ENCODE measurements at regions not wholly inside any gene's neighbourhood (a gene's known extent, or its start where the extent isn't known, plus 50 kb on each side); places are given as distances from the start of the nearest gene placed in this dataset.

GRCh38 chr16:85329059-85329812, 217.0 kb upstream of the CIBAR2 start:
- Histone ChIP-seq H3F3A (ENCODE audit: control insufficient read depth, insufficient read depth) (peaks cover 6% of the 10 kb centered on the region; the same call in 1 of the 2 replicates), H3K4me3 (ENCODE audit: low read length) (no peak overlapping the region), H4K20me1 (ENCODE audit: control insufficient read depth, insufficient read depth, low read depth, low read length) (no peaks in the 10 kb centered on the region), H3K27ac (ENCODE audit: low read depth, low read length) (no peak overlapping the region), H3K36me3 (ENCODE audit: control insufficient read depth, low read length) (no peaks in the 10 kb centered on the region), H3K9me3 (ENCODE audit: control insufficient read depth, insufficient read depth, low read length) (no peaks in the 10 kb centered on the region), H3K27me3 (ENCODE audit: control insufficient read depth, low read length) (peaks cover 3% of the 10 kb centered on the region; the same call in 1 of the 2 replicates), H3K9me2 (replicated peaks; ENCODE audit: control insufficient read depth, low read length) (no peaks in the 10 kb centered on the region), H3K79me2 (ENCODE audit: control insufficient read depth, low read length) (no peaks in the 10 kb centered on the region), H3K4me1 (ENCODE audit: control insufficient read depth, low read length) (peaks cover 48% of the 10 kb centered on the region), H3K4me2 (ENCODE audit: low read length) (peak overlapping the region; percentile 15; the same call in 1 of the 2 replicates)
- peak; percentile 16 for TF ChIP-seq CTCF (IDR thresholded peaks at IDR 0.05; ENCODE audit: low read depth, low read length, poor library complexity, severe bottlenecking)
- no peak for TF ChIP-seq EZH2phosphoT487 (IDR thresholded peaks at IDR 0.05; ENCODE audit: borderline replicate concordance, low read length)

GRCh38 chr16:85330006-85330693, 217.9 kb upstream of the CIBAR2 start:
- Histone ChIP-seq H3K9me2 (replicated peaks; ENCODE audit: control insufficient read depth, low read length) (no peaks in the 10 kb centered on the region), H3F3A (ENCODE audit: control insufficient read depth, insufficient read depth) (peaks cover 6% of the 10 kb centered on the region; the same call in 1 of the 2 replicates), H3K79me2 (ENCODE audit: control insufficient read depth, low read length) (no peaks in the 10 kb centered on the region), H3K27ac (ENCODE audit: low read depth, low read length) (no peak overlapping the region), H3K4me3 (ENCODE audit: low read length) (no peak overlapping the region), H4K20me1 (ENCODE audit: control insufficient read depth, insufficient read depth, low read depth, low read length) (no peaks in the 10 kb centered on the region), H3K9me3 (ENCODE audit: control insufficient read depth, insufficient read depth, low read length) (no peaks in the 10 kb centered on the region), H3K4me1 (ENCODE audit: control insufficient read depth, low read length) (peaks cover 57% of the 10 kb centered on the region), H3K27me3 (ENCODE audit: control insufficient read depth, low read length) (peaks cover 6% of the 10 kb centered on the region; the same call in 1 of the 2 replicates), H3K36me3 (ENCODE audit: control insufficient read depth, low read length) (no peaks in the 10 kb centered on the region), H3K4me2 (ENCODE audit: low read length) (peak overlapping the region; percentile 47)
- no peak for TF ChIP-seq CTCF (IDR thresholded peaks at IDR 0.05; ENCODE audit: low read depth, low read length, poor library complexity, severe bottlenecking)
- no peak for TF ChIP-seq EZH2phosphoT487 (IDR thresholded peaks at IDR 0.05; ENCODE audit: borderline replicate concordance, low read length)

DNA sequence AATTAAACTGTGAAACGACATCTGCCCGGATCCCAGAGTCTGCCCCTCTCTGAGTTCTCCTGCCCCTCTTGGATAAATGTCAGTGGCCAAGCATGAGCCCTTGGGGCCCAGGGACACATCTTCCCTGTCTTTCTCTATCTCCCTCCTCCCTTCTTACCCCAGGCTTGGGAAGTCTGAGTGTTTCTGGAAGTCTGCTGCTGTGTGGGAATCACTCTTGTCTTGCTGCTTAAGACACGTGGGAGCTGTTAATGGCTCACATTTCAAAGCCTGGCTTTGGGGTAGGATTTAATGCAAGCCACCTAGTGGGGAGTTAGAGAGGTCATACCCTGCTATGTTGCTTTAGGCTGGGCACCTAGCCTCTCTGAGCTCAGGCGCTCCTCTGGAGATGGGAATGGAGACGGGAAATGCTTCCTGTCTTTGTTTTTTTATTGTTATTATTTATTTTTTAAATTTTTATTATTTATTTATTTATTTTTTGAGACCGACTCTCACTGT, 218.5 kb upstream of the CIBAR2 start:
- Histone ChIP-seq H3F3A (ENCODE audit: control insufficient read depth, insufficient read depth) (peaks cover 6% of the 10 kb centered on the region; the same call in 1 of the 2 replicates), H3K4me2 (ENCODE audit: low read length) (peak overlapping the region; percentile 47), H3K27ac (ENCODE audit: low read depth, low read length) (no peak overlapping the region), H3K79me2 (ENCODE audit: control insufficient read depth, low read length) (no peaks in the 10 kb centered on the region), H3K9me2 (replicated peaks; ENCODE audit: control insufficient read depth, low read length) (no peaks in the 10 kb centered on the region), H3K4me1 (ENCODE audit: control insufficient read depth, low read length) (peaks cover 58% of the 10 kb centered on the region), H4K20me1 (ENCODE audit: control insufficient read depth, insufficient read depth, low read depth, low read length) (no peaks in the 10 kb centered on the region), H3K4me3 (ENCODE audit: low read length) (no peak overlapping the region), H3K36me3 (ENCODE audit: control insufficient read depth, low read length) (no peaks in the 10 kb centered on the region), H3K27me3 (ENCODE audit: control insufficient read depth, low read length) (peaks cover 6% of the 10 kb centered on the region; the same call in 1 of the 2 replicates), H3K9me3 (ENCODE audit: control insufficient read depth, insufficient read depth, low read length) (no peaks in the 10 kb centered on the region)
- no peak for TF ChIP-seq EZH2phosphoT487 (IDR thresholded peaks at IDR 0.05; ENCODE audit: borderline replicate concordance, low read length)
- peak; percentile 58 for TF ChIP-seq CTCF (IDR thresholded peaks at IDR 0.05; ENCODE audit: low read depth, low read length, poor library complexity, severe bottlenecking)
